GM12878 (cell line): ENCODE measurements at regions not wholly inside any gene's neighbourhood (a gene's known extent, or its start where the extent isn't known, plus 50 kb on each side); places are given as distances from the start of the nearest gene placed in this dataset.

Experiments used
- ASH2L ChIP-seq: fragments of 300-600, 200-600 bp; sonication (generic); IDR thresholded peaks from 2 replicates; pipeline ENCODE4 v1.6.1; 2017; ENCODE audit warnings: low read depth, mild to moderate bottlenecking, borderline replicate concordance
- CTCF ChIP-seq, 3 experiments: IDR thresholded peaks in 2 of 3; conservative IDR thresholded peaks in 1 of 3; 2 replicates each; pipeline ENCODE4 v1.5.1; 2011; ENCODE audit warnings: low read depth in 3 of 3, low read length in 3 of 3, mild to moderate bottlenecking in 3 of 3, control low read depth in 2 of 3, moderate library complexity in 2 of 3, inconsistent platforms in 1 of 3, mixed read lengths in 1 of 3; ENCODE audit not compliant: control insufficient read depth in 2 of 3, insufficient read depth in 1 of 3; ENCODE audit errors: extremely low read depth in 1 of 3
- SIX5 ChIP-seq: IDR thresholded peaks from 2 replicates; pipeline ENCODE4 v1.6.1; 2011; ENCODE audit warnings: mild to moderate bottlenecking, low read depth, low read length, moderate library complexity; ENCODE audit not compliant: severe bottlenecking

GRCh38 chr1:38353956-38354355 is 307.4 kb upstream of the POU3F1 start:
- TF ChIP-seq SIX5 (no peak), ASH2L (no peak), CTCF (IDR thresholded peaks at IDR 0.05 in 2 of 3, conservative IDR thresholded peaks at IDR 0.05 in 1 of 3; ENCODE audit: control insufficient read depth in 2 of 3, extremely low read depth in 1 of 3, insufficient read depth in 1 of 3, low read depth in 3 of 3, low read length in 3 of 3) (no peak)
